ENCODE measurements at regions not wholly inside any gene's neighbourhood (a gene's known extent, or its start where the extent isn't known, plus 50 kb on each side); places are given as distances from the start of the nearest gene placed in this dataset.
A peak's percentile ranks its signal among the peaks of the same experiment; 100 is the strongest.

- Histone ChIP-seq H3K23ac (ENCODE audit: low read length) (no peak overlapping the region), H3K4me1 (ENCODE audit: control insufficient read depth, low read depth, low read length) (no peaks in the 10 kb centered on the region), H4K5ac (ENCODE audit: low read length) (no peak overlapping the region), H2BK15ac (replicated peaks; ENCODE audit: low read depth) (no peak overlapping the region), H3K79me1 (ENCODE audit: low read length) (no peaks in the 10 kb centered on the region), H2BK120ac (ENCODE audit: low read depth, low read length) (no peak overlapping the region), H4K8ac (ENCODE audit: low read depth, low read length) (no peak overlapping the region), H3K56ac (ENCODE audit: low read length) (no peak overlapping the region), H3K4me3 (ENCODE audit: low read length) (no peak overlapping the region), H3K18ac (ENCODE audit: low read length) (no peak overlapping the region), H3K27ac (ENCODE audit: low read depth, low read length) (no peak overlapping the region), H3K4me2 (ENCODE audit: low read length) (no peak overlapping the region), H2AK5ac (ENCODE audit: low read length) (no peak overlapping the region), H3K36me3 (ENCODE audit: control insufficient read depth, insufficient read depth, low read length) (no peaks in the 10 kb centered on the region), H3K9ac (ENCODE audit: low read length) (no peak overlapping the region), H3K79me2 (ENCODE audit: control insufficient read depth, insufficient read depth, low read length) (no peaks in the 10 kb centered on the region), H2BK5ac (ENCODE audit: low read length) (no peak overlapping the region), H3K27me3 (ENCODE audit: insufficient read depth, low read length, poor library complexity) (no peaks in the 10 kb centered on the region), H3K4ac (ENCODE audit: low read depth, low read length) (no peak overlapping the region)
- no CpG with 5 or more reads among the region's 4 CpGs for WGBS (ENCODE audit: extremely low coverage, insufficient coverage, low lambda C conversion rate)
- DNase-seq = peak; percentile 71
Observed at GRCh38 chr6:99219788-99220187, 129.7 kb downstream of the FAXC start.

GRCh38 chr6:99216959-99217358, 132.5 kb downstream of the FAXC start:
- H3K79me2 ChIP-seq (ENCODE audit: control insufficient read depth, insufficient read depth, low read length) = no peaks in the 10 kb centered on the region
- no peak overlapping the region for H2BK15ac ChIP-seq (replicated peaks; ENCODE audit: low read depth)
- no peak overlapping the region for H3K4ac ChIP-seq (ENCODE audit: low read depth, low read length)
- no peak overlapping the region for H3K9ac ChIP-seq (ENCODE audit: low read length)
- H4K5ac ChIP-seq (ENCODE audit: low read length) = no peak overlapping the region
- H3K56ac ChIP-seq (ENCODE audit: low read length) = no peak overlapping the region
- peak; percentile 19 for DNase-seq
- no peak overlapping the region for H2BK5ac ChIP-seq (ENCODE audit: low read length)
- H3K36me3 ChIP-seq (ENCODE audit: control insufficient read depth, insufficient read depth, low read length) = no peaks in the 10 kb centered on the region
- no peak overlapping the region for H3K18ac ChIP-seq (ENCODE audit: low read length)
- H3K4me2 ChIP-seq (ENCODE audit: low read length) = no peak overlapping the region
- H3K27ac ChIP-seq (ENCODE audit: low read depth, low read length) = no peak overlapping the region
- WGBS (ENCODE audit: extremely low coverage, insufficient coverage, low lambda C conversion rate) = no CpG with 5 or more reads among the region's 6 CpGs
- no peak overlapping the region for H2BK120ac ChIP-seq (ENCODE audit: low read depth, low read length)
- no peaks in the 10 kb centered on the region for H3K4me1 ChIP-seq (ENCODE audit: control insufficient read depth, low read depth, low read length)
- H4K8ac ChIP-seq (ENCODE audit: low read depth, low read length) = no peak overlapping the region
- no peaks in the 10 kb centered on the region for H3K27me3 ChIP-seq (ENCODE audit: insufficient read depth, low read length, poor library complexity)
- no peaks in the 10 kb centered on the region for H3K79me1 ChIP-seq (ENCODE audit: low read length)
- H3K23ac ChIP-seq (ENCODE audit: low read length) = no peak overlapping the region
- H3K4me3 ChIP-seq (ENCODE audit: low read length) = no peak overlapping the region
- no peak overlapping the region for H2AK5ac ChIP-seq (ENCODE audit: low read length)

GRCh38 chr6:99195986-99196655, 153.4 kb downstream of the FAXC start:
- Histone ChIP-seq H3K18ac (ENCODE audit: low read length) (no peak overlapping the region), H3K4ac (ENCODE audit: low read depth, low read length) (no peak overlapping the region), H4K5ac (ENCODE audit: low read length) (no peak overlapping the region), H3K56ac (ENCODE audit: low read length) (no peak overlapping the region), H3K23ac (ENCODE audit: low read length) (no peak overlapping the region), H2BK15ac (replicated peaks; ENCODE audit: low read depth) (no peak overlapping the region), H3K27me3 (ENCODE audit: insufficient read depth, low read length, poor library complexity) (no peaks in the 10 kb centered on the region), H3K4me1 (ENCODE audit: control insufficient read depth, low read depth, low read length) (no peaks in the 10 kb centered on the region), H3K79me2 (ENCODE audit: control insufficient read depth, insufficient read depth, low read length) (no peaks in the 10 kb centered on the region), H2BK5ac (ENCODE audit: low read length) (no peak overlapping the region), H3K4me3 (ENCODE audit: low read length) (no peak overlapping the region), H3K9ac (ENCODE audit: low read length) (no peak overlapping the region), H4K8ac (ENCODE audit: low read depth, low read length) (no peak overlapping the region), H3K4me2 (ENCODE audit: low read length) (no peak overlapping the region), H3K27ac (ENCODE audit: low read depth, low read length) (no peak overlapping the region), H2BK120ac (ENCODE audit: low read depth, low read length) (no peak overlapping the region), H3K79me1 (ENCODE audit: low read length) (no peaks in the 10 kb centered on the region), H2AK5ac (ENCODE audit: low read length) (no peak overlapping the region), H3K36me3 (ENCODE audit: control insufficient read depth, insufficient read depth, low read length) (no peaks in the 10 kb centered on the region)
- DNase-seq = no peak
- WGBS (ENCODE audit: extremely low coverage, insufficient coverage, low lambda C conversion rate) = no CpG with 5 or more reads among the region's 2 CpGs

- H3K4me2 ChIP-seq (ENCODE audit: low read length) = no peak overlapping the region
- H3K4ac ChIP-seq (ENCODE audit: low read depth, low read length) = no peak overlapping the region
- no peak overlapping the region for H4K5ac ChIP-seq (ENCODE audit: low read length)
- H3K56ac ChIP-seq (ENCODE audit: low read length) = no peak overlapping the region
- H3K4me3 ChIP-seq (ENCODE audit: low read length) = no peak overlapping the region
- H3K36me3 ChIP-seq (ENCODE audit: control insufficient read depth, insufficient read depth, low read length) = no peaks in the 10 kb centered on the region
- H3K18ac ChIP-seq (ENCODE audit: low read length) = no peak overlapping the region
- no peak overlapping the region for H2BK5ac ChIP-seq (ENCODE audit: low read length)
- no peaks in the 10 kb centered on the region for H3K79me2 ChIP-seq (ENCODE audit: control insufficient read depth, insufficient read depth, low read length)
- H3K9ac ChIP-seq (ENCODE audit: low read length) = no peak overlapping the region
- H2AK5ac ChIP-seq (ENCODE audit: low read length) = no peak overlapping the region
- H3K27ac ChIP-seq (ENCODE audit: low read depth, low read length) = no peak overlapping the region
- no peak overlapping the region for H2BK120ac ChIP-seq (ENCODE audit: low read depth, low read length)
- no peak overlapping the region for H3K23ac ChIP-seq (ENCODE audit: low read length)
- H4K8ac ChIP-seq (ENCODE audit: low read depth, low read length) = no peak overlapping the region
- no CpG with 5 or more reads among the region's 4 CpGs for WGBS (ENCODE audit: extremely low coverage, insufficient coverage, low lambda C conversion rate)
- no peaks in the 10 kb centered on the region for H3K4me1 ChIP-seq (ENCODE audit: control insufficient read depth, low read depth, low read length)
- no peaks in the 10 kb centered on the region for H3K79me1 ChIP-seq (ENCODE audit: low read length)
- no peak overlapping the region for H2BK15ac ChIP-seq (replicated peaks; ENCODE audit: low read depth)
- DNase-seq = no peak
- H3K27me3 ChIP-seq (ENCODE audit: insufficient read depth, low read length, poor library complexity) = no peaks in the 10 kb centered on the region
Observed at GRCh38 chr6:99192561-99192960, 156.9 kb downstream of the FAXC start.

- no peak overlapping the region for H3K18ac ChIP-seq (ENCODE audit: low read length)
- WGBS (ENCODE audit: extremely low coverage, insufficient coverage, low lambda C conversion rate) = no CpG with 5 or more reads among the region's 7 CpGs
- no peak overlapping the region for H2AK5ac ChIP-seq (ENCODE audit: low read length)
Observed at GRCh38 chr6:99189823-99190721, 159.4 kb downstream of the FAXC start.

More at GRCh38 chr6:99189823-99190721, 159.4 kb downstream of the FAXC start:
- no peak overlapping the region for H3K23ac ChIP-seq (ENCODE audit: low read length)
- no peaks in the 10 kb centered on the region for H3K79me2 ChIP-seq (ENCODE audit: control insufficient read depth, insufficient read depth, low read length)
- H3K4me2 ChIP-seq (ENCODE audit: low read length) = no peak overlapping the region
- H3K9ac ChIP-seq (ENCODE audit: low read length) = no peak overlapping the region
- H3K4me1 ChIP-seq (ENCODE audit: control insufficient read depth, low read depth, low read length) = no peaks in the 10 kb centered on the region
- no peak overlapping the region for H2BK15ac ChIP-seq (replicated peaks; ENCODE audit: low read depth)
- H3K79me1 ChIP-seq (ENCODE audit: low read length) = no peaks in the 10 kb centered on the region
- H4K8ac ChIP-seq (ENCODE audit: low read depth, low read length) = no peak overlapping the region
- H3K4ac ChIP-seq (ENCODE audit: low read depth, low read length) = no peak overlapping the region
- no peak overlapping the region for H2BK120ac ChIP-seq (ENCODE audit: low read depth, low read length)
- H3K4me3 ChIP-seq (ENCODE audit: low read length) = no peak overlapping the region
- no peaks in the 10 kb centered on the region for H3K27me3 ChIP-seq (ENCODE audit: insufficient read depth, low read length, poor library complexity)
- H3K36me3 ChIP-seq (ENCODE audit: control insufficient read depth, insufficient read depth, low read length) = no peaks in the 10 kb centered on the region
- DNase-seq = no peak
- H3K27ac ChIP-seq (ENCODE audit: low read depth, low read length) = no peak overlapping the region
- H4K5ac ChIP-seq (ENCODE audit: low read length) = no peak overlapping the region
- H2BK5ac ChIP-seq (ENCODE audit: low read length) = no peak overlapping the region
- H3K56ac ChIP-seq (ENCODE audit: low read length) = no peak overlapping the region
